VCaP (cell line): ENCODE measurements at regions not wholly inside any gene's neighbourhood (a gene's known extent, or its start where the extent isn't known, plus 50 kb on each side); places are given as distances from the start of the nearest gene placed in this dataset.

Experiments used
- H3K27ac ChIP-seq: fragments of 450-650 bp; 2 replicates; pipeline ENCODE4 v1.5.1; 2017
- TF ChIP-seq, protein P1 (sequence below): fragments of 450-650 bp; conservative IDR thresholded peaks from 2 replicates; pipeline ENCODE4 v1.5.1; 2017; ENCODE audit warnings: mild to moderate bottlenecking, moderate library complexity

DNA sequence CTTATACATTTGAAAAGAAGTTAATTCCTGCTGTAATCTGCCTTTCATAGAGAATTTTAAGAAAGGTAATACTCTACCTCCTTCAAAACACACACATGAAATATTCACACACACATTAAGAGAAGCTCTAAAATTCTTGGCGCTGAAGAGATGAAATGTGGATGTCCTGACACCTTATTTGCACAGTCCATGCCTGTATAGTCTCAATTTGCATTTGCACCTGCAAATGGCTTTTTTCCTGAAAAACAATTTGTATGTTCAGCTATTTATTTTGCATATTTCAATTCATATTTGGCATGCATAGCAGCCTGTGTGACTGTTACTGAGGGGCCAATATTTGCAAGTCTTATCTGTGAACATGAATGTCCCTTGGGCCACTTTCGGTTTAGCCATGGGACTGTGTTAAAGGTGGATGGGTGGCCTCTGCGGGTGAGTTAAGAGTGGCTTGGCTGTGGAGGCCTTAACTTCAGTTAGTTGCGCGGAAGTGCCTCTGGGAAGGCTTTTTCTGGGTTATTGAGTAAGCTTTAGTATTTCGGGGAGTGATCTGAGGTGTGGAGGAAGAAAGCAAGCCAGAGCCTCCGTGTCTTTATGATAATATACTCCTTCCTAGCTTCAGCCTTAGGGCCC lies 443.3 kb upstream of the FAT1 start:
- TF ChIP-seq, protein P1, sequence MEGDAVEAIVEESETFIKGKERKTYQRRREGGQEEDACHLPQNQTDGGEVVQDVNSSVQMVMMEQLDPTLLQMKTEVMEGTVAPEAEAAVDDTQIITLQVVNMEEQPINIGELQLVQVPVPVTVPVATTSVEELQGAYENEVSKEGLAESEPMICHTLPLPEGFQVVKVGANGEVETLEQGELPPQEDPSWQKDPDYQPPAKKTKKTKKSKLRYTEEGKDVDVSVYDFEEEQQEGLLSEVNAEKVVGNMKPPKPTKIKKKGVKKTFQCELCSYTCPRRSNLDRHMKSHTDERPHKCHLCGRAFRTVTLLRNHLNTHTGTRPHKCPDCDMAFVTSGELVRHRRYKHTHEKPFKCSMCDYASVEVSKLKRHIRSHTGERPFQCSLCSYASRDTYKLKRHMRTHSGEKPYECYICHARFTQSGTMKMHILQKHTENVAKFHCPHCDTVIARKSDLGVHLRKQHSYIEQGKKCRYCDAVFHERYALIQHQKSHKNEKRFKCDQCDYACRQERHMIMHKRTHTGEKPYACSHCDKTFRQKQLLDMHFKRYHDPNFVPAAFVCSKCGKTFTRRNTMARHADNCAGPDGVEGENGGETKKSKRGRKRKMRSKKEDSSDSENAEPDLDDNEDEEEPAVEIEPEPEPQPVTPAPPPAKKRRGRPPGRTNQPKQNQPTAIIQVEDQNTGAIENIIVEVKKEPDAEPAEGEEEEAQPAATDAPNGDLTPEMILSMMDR, result no peak
- H3K27ac ChIP-seq, result no peak overlapping the region

DNA sequence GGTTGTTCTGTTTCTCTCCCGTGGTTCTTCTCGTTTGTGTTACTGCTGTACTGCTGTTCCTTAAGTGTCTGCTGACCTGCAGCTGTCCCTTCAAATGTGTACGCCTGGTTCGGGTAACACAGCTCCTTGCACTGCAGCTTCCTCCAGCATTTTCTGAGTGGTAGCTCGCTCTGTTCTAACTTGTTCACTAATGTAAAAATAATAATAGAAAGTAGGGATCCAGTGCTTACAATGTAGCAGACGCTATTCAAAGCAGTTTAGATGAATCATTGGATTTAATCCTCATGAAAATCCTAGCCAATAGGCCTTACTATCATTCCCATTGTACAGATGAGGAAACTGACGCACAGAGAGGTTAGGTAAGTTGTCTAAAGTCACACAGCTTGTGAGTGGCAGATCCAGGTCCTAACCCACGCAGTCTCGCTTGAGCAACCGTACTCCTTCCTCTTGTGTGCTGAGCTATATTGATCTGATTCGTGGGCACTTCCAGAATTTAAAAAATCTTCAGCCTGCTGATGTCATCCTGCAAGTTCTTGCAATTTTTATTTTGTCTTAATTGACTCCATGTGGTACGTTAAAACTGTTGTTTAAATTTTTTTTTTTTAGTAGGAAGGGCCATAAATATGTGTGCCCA lies 448.2 kb upstream of the FAT1 start:
- TF ChIP-seq, protein P1, result no peak
- peak overlapping the region; percentile 51 for H3K27ac ChIP-seq

GRCh38 chr4:187172340-187172761 lies 448.7 kb upstream of the FAT1 start:
- H3K27ac ChIP-seq, result peak overlapping the region; percentile 51
- TF ChIP-seq, protein P1, result no peak

GRCh38 chr4:187174749-187175148 lies 451.1 kb upstream of the FAT1 start:
- no peak overlapping the region for H3K27ac ChIP-seq
- TF ChIP-seq, protein P1, result no peak

GRCh38 chr4:187175197-187175596 lies 451.5 kb upstream of the FAT1 start:
- H3K27ac ChIP-seq, result no peak overlapping the region
- TF ChIP-seq, protein P1, result no peak

GRCh38 chr4:187176261-187176910 lies 452.7 kb upstream of the FAT1 start:
- H3K27ac ChIP-seq, result no peak overlapping the region
- TF ChIP-seq, protein P1, result no peak

DNA sequence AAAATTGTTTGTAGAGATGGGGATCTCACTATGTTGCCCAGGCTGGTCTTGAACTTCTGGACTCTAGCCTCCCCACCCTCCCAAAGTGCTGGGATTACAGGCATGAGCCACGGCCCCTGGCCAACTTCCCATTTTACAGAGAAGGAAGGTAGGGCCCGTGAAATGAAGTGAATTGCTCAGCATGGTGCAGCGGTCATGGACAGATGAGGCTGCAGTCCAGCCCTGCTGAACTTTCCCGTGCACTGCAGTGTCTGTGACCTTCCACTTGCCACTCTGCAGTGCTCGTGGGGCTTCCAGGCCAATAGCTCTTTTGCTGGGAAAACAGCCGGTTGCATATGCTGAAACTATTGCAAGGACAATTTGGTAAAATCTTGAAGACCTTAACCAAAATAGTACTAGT lies 454.4 kb upstream of the FAT1 start:
- TF ChIP-seq, protein P1, result no peak
- H3K27ac ChIP-seq, result no peak overlapping the region
